ENCODE measurements at regions not wholly inside any gene's neighbourhood (a gene's known extent, or its start where the extent isn't known, plus 50 kb on each side); places are given as distances from the start of the nearest gene placed in this dataset.

DNA sequence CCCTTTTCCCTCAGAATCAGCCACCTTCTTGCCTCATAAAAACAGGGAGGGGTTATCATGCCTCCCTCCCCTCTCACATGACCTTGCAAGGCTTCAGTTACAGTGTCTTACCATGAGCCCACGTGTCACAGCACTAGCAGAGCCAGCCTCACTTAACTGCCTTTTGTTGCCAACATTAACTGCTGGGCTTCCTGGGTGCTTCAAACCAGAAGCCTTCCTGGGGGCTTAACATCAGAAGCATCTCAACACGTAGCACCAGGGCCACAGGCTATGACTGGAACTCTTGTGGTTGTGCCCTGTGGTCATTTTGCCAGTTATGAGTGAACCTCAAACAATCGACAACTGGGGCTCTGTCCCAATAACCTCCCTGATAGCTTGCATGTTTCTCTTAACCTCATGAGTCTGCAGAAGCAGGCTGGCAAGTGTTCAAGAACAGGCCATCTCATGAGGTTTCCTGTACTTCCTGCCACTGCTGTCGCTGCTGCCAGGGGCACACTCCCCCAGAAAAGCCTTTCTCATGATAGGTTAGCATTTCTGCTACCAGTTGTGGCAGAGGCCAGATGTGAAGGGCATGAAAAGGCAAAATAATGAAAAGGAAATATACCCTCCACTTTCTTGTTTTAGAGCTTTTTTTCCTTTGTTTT is 132.2 kb downstream of the GLUL start (continued):
- TF ChIP-seq, protein P1, sequence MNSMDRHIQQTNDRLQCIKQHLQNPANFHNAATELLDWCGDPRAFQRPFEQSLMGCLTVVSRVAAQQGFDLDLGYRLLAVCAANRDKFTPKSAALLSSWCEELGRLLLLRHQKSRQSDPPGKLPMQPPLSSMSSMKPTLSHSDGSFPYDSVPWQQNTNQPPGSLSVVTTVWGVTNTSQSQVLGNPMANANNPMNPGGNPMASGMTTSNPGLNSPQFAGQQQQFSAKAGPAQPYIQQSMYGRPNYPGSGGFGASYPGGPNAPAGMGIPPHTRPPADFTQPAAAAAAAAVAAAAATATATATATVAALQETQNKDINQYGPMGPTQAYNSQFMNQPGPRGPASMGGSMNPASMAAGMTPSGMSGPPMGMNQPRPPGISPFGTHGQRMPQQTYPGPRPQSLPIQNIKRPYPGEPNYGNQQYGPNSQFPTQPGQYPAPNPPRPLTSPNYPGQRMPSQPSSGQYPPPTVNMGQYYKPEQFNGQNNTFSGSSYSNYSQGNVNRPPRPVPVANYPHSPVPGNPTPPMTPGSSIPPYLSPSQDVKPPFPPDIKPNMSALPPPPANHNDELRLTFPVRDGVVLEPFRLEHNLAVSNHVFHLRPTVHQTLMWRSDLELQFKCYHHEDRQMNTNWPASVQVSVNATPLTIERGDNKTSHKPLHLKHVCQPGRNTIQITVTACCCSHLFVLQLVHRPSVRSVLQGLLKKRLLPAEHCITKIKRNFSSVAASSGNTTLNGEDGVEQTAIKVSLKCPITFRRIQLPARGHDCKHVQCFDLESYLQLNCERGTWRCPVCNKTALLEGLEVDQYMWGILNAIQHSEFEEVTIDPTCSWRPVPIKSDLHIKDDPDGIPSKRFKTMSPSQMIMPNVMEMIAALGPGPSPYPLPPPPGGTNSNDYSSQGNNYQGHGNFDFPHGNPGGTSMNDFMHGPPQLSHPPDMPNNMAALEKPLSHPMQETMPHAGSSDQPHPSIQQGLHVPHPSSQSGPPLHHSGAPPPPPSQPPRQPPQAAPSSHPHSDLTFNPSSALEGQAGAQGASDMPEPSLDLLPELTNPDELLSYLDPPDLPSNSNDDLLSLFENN (IDR thresholded peaks at IDR 0.05; ENCODE audit: low read depth in 2 of 2, low read length in 2 of 2) = no peak
- TF ChIP-seq CBFB (CRISPR knock-in tag; IDR thresholded peaks at IDR 0.05) = no peak
- TF ChIP-seq, protein P2, sequence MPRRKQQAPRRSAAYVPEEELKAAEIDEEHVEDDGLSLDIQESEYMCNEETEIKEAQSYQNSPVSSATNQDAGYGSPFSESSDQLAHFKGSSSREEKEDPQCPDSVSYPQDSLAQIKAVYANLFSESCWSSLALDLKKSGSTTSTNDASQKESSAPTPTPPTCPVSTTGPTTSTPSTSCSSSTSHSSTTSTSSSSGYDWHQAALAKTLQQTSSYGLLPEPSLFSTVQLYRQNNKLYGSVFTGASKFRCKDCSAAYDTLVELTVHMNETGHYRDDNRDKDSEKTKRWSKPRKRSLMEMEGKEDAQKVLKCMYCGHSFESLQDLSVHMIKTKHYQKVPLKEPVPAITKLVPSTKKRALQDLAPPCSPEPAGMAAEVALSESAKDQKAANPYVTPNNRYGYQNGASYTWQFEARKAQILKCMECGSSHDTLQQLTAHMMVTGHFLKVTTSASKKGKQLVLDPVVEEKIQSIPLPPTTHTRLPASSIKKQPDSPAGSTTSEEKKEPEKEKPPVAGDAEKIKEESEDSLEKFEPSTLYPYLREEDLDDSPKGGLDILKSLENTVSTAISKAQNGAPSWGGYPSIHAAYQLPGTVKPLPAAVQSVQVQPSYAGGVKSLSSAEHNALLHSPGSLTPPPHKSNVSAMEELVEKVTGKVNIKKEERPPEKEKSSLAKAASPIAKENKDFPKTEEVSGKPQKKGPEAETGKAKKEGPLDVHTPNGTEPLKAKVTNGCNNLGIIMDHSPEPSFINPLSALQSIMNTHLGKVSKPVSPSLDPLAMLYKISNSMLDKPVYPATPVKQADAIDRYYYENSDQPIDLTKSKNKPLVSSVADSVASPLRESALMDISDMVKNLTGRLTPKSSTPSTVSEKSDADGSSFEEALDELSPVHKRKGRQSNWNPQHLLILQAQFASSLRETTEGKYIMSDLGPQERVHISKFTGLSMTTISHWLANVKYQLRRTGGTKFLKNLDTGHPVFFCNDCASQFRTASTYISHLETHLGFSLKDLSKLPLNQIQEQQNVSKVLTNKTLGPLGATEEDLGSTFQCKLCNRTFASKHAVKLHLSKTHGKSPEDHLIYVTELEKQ (CRISPR knock-in tag; IDR thresholded peaks at IDR 0.05) = 0 out of 2 replicates have a peak, but pooled peaks have one; percentile 49
- TF ChIP-seq, protein P3, sequence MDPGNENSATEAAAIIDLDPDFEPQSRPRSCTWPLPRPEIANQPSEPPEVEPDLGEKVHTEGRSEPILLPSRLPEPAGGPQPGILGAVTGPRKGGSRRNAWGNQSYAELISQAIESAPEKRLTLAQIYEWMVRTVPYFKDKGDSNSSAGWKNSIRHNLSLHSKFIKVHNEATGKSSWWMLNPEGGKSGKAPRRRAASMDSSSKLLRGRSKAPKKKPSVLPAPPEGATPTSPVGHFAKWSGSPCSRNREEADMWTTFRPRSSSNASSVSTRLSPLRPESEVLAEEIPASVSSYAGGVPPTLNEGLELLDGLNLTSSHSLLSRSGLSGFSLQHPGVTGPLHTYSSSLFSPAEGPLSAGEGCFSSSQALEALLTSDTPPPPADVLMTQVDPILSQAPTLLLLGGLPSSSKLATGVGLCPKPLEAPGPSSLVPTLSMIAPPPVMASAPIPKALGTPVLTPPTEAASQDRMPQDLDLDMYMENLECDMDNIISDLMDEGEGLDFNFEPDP (CRISPR knock-in tag; IDR thresholded peaks at IDR 0.05) = 0 out of 2 replicates have a peak, but pooled peaks have one; percentile 41
- no peak for TF ChIP-seq FOS (IDR thresholded peaks at IDR 0.05; ENCODE audit: extremely low read depth, insufficient read length)
- TF ChIP-seq, protein P4, sequence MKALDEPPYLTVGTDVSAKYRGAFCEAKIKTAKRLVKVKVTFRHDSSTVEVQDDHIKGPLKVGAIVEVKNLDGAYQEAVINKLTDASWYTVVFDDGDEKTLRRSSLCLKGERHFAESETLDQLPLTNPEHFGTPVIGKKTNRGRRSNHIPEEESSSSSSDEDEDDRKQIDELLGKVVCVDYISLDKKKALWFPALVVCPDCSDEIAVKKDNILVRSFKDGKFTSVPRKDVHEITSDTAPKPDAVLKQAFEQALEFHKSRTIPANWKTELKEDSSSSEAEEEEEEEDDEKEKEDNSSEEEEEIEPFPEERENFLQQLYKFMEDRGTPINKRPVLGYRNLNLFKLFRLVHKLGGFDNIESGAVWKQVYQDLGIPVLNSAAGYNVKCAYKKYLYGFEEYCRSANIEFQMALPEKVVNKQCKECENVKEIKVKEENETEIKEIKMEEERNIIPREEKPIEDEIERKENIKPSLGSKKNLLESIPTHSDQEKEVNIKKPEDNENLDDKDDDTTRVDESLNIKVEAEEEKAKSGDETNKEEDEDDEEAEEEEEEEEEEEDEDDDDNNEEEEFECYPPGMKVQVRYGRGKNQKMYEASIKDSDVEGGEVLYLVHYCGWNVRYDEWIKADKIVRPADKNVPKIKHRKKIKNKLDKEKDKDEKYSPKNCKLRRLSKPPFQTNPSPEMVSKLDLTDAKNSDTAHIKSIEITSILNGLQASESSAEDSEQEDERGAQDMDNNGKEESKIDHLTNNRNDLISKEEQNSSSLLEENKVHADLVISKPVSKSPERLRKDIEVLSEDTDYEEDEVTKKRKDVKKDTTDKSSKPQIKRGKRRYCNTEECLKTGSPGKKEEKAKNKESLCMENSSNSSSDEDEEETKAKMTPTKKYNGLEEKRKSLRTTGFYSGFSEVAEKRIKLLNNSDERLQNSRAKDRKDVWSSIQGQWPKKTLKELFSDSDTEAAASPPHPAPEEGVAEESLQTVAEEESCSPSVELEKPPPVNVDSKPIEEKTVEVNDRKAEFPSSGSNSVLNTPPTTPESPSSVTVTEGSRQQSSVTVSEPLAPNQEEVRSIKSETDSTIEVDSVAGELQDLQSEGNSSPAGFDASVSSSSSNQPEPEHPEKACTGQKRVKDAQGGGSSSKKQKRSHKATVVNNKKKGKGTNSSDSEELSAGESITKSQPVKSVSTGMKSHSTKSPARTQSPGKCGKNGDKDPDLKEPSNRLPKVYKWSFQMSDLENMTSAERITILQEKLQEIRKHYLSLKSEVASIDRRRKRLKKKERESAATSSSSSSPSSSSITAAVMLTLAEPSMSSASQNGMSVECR (CRISPR knock-in tag; IDR thresholded peaks at IDR 0.05) = no peak
- no peak for TF ChIP-seq HNRNPK (IDR thresholded peaks at IDR 0.05; ENCODE audit: low read depth, low read length, poor library complexity, severe bottlenecking)
- TF ChIP-seq CSDE1 (IDR thresholded peaks at IDR 0.05) = no peak
- peak; percentile 47; the same call in 1 of the 2 replicates for TF ChIP-seq CEBPG (CRISPR knock-in tag; IDR thresholded peaks at IDR 0.05)
- TF ChIP-seq CEBPG (tag; conservative IDR thresholded peaks at IDR 0.05 in 1 of 2, IDR thresholded peaks at IDR 0.05 in 1 of 2) = peak in 1 of 2 experiments; percentile 78; a peak in 3 of 4 replicates
- no peak for TF ChIP-seq ILK (tag; IDR thresholded peaks at IDR 0.05; ENCODE audit: borderline replicate concordance, low read depth)
- TF ChIP-seq FIP1L1 (IDR thresholded peaks at IDR 0.05; ENCODE audit: low read depth, low read length, poor library complexity, severe bottlenecking) = no peak

Measured in K562 (cell line).